ENCODE measurements at regions not wholly inside any gene's neighbourhood (a gene's known extent, or its start where the extent isn't known, plus 50 kb on each side); places are given as distances from the start of the nearest gene placed in this dataset.

- no peak for DNase-seq
Measured at GRCh38 chr12:60257063-60257462, 661.2 kb downstream of the SLC16A7 start.

GRCh38 chr12:60259225-60259624 is 663.4 kb downstream of the SLC16A7 start:
- no peak for DNase-seq

- no peak for DNase-seq
Measured at GRCh38 chr12:60262378-60262777, 666.5 kb downstream of the SLC16A7 start.

GRCh38 chr12:60263161-60263560 is 667.3 kb downstream of the SLC16A7 start:
- no peak for DNase-seq

GRCh38 chr12:60263836-60264493 is 668.1 kb downstream of the SLC16A7 start:
- DNase-seq: no peak

- DNase-seq: no peak
Measured at GRCh38 chr12:60265741-60266140, 669.9 kb downstream of the SLC16A7 start.

GRCh38 chr12:60266381-60266852 is 670.6 kb downstream of the SLC16A7 start:
- no peak for DNase-seq

GRCh38 chr12:60269611-60270269 is 673.9 kb downstream of the SLC16A7 start:
- DNase-seq: no peak

- no peak for DNase-seq
Measured at GRCh38 chr12:60271816-60272215, 676.0 kb downstream of the SLC16A7 start.

- DNase-seq: no peak
Measured at GRCh38 chr12:60278209-60278608, 682.4 kb downstream of the SLC16A7 start.

- no peak for DNase-seq
Measured at GRCh38 chr12:60279221-60279620, 683.4 kb downstream of the SLC16A7 start.

- DNase-seq: no peak
Measured at GRCh38 chr12:60281522-60281921, 685.7 kb downstream of the SLC16A7 start.

- no peak for DNase-seq
Measured at GRCh38 chr12:60290532-60290931, 694.7 kb downstream of the SLC16A7 start.

- DNase-seq: no peak
Measured at GRCh38 chr12:60308366-60308991, 712.6 kb downstream of the SLC16A7 start.

GRCh38 chr12:60311940-60312339 is 716.1 kb downstream of the SLC16A7 start:
- DNase-seq: no peak

GRCh38 chr12:60317361-60317760 is 721.5 kb downstream of the SLC16A7 start:
- DNase-seq: no peak

- DNase-seq: no peak
Measured at GRCh38 chr12:60324746-60325145, 728.9 kb downstream of the SLC16A7 start.

- DNase-seq: no peak
Measured at GRCh38 chr12:60333461-60333860, 737.6 kb downstream of the SLC16A7 start.

GRCh38 chr12:60335745-60336144 is 739.9 kb downstream of the SLC16A7 start:
- no peak for DNase-seq

- DNase-seq: no peak
Measured at GRCh38 chr12:60337839-60338549, 742.2 kb downstream of the SLC16A7 start.

GRCh38 chr12:60345442-60345841 is 749.6 kb downstream of the SLC16A7 start:
- DNase-seq: no peak

GRCh38 chr12:60349232-60349978 is 753.6 kb downstream of the SLC16A7 start:
- DNase-seq: no peak

GRCh38 chr12:60387356-60387755 is 791.5 kb downstream of the SLC16A7 start:
- DNase-seq: no peak
